Stimulated activated CD4-positive, alpha-beta T cell treated with anti-CD3 and anti-CD28 coated beads, Interleukin-12 subunit alpha, Interleukin-12 subunit beta, amount 100 ng/mL, for 4 hours (primary cell): ENCODE measurements at regions not wholly inside any gene's neighbourhood (a gene's known extent, or its start where the extent isn't known, plus 50 kb on each side); places are given as distances from the start of the nearest gene placed in this dataset.

Source experiments
- DNase-seq: peaks from one replicate; pipeline ENCODE4 v3.0.0-alpha.2; 2020

GRCh38 chr7:25759748-25760147 lies 392.2 kb upstream of the NFE2L3 start:
- no peak for DNase-seq

- DNase-seq = no peak
Observed at GRCh38 chr7:25762511-25763462, 389.2 kb upstream of the NFE2L3 start.

DNA sequence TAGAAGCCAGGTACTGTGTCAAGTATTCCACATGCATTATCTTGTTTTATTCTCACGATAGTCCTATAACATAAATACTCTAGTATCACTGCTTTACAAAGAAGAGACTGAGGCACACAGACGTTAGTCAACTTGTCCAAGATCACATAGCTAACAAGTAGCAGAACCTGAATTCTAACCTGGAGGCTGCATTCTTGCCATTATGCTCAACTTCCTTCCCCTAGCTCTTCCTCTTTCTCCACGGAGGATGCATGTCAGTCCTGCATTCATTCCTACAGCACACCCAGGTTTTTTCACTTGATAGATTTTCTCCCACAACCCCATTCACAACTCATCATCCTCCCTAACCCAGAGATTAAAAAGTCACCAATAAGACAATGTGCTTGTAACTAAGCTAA lies 388.5 kb upstream of the NFE2L3 start:
- DNase-seq = no peak

- no peak for DNase-seq
Observed at GRCh38 chr7:25765110-25765655, 386.8 kb upstream of the NFE2L3 start.

DNA sequence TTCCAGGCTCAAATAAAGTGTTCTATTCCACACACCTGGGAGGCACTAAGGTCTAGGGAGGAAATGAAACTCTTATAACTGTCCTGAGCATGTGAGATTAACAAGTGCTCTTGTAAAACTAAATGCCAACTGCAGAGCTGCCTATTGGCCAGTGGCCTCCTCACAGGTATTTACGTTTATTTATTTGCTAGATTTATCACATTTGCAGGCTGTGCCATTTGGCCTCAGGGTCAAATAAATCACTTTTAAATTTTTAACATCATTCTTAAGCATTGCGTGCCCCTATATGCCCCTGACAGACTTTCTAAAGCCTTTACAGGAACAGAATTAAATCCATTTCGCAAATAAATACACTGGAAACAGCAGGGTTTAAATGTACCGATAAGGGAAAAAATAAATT lies 381.8 kb upstream of the NFE2L3 start:
- DNase-seq = no peak

DNA sequence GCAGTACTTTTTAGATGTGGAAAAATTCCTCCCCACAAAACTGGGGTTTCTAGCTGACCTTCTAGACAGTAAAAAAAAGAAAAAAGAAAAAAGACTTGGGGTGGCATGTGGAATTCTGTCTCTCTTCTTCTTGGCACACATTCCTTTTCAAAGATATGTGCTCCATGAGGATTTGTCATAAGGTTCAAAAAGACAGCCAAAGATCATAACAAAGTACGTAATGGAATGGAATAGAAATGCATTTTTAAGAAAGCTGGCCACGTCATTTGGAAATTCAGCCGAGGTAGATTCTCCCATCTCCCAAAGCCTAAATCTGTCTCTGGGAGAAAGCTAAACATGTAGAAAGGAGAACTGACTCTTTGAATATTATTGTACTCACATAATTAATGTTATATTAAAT lies 381.3 kb upstream of the NFE2L3 start:
- no peak for DNase-seq

GRCh38 chr7:25771491-25771890 lies 380.5 kb upstream of the NFE2L3 start:
- no peak for DNase-seq

DNA sequence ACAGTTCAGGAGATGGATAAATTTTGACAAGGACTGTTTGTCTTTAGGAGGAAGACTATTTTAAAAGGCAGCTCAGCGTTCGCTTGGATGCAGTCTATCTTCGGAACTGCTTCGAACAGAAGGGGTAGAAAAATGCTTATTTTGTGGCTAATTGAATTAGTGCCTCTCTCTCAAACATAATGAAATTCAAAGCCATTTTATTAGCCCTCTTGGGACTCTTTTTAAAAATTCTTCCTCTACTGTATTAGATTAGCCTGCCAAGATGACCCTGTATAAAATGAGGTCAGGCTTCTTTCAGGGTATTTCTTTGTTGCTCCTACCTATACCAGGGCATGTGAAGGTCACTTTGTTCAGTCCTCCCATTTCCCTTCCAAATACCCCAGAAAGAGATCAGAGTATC lies 379.2 kb upstream of the NFE2L3 start:
- DNase-seq = no peak

DNA sequence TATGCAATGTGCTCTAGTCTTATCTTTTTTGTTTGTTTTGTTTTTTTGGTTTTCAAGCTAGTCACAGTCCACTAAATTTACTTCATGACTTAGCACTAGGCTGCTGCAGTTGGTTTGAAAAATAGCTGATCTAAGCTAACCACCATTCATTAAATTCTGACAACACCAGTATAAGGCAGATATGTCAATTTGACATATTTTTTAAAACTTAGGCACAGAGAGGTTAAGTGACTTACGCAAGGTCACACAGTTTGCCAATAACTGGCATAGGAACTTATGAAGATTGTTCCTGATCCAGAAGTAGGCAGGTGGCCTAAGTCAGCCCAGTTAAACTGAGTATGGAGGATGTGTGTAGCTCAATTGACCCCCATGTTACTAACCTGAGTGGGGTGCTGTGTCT lies 377.3 kb upstream of the NFE2L3 start:
- no peak for DNase-seq

GRCh38 chr7:25775570-25775969 lies 376.4 kb upstream of the NFE2L3 start:
- DNase-seq = no peak

- DNase-seq = no peak
Observed at GRCh38 chr7:25775999-25776743, 375.8 kb upstream of the NFE2L3 start.

- DNase-seq = no peak
Observed at GRCh38 chr7:25776744-25777123, 375.3 kb upstream of the NFE2L3 start.

DNA sequence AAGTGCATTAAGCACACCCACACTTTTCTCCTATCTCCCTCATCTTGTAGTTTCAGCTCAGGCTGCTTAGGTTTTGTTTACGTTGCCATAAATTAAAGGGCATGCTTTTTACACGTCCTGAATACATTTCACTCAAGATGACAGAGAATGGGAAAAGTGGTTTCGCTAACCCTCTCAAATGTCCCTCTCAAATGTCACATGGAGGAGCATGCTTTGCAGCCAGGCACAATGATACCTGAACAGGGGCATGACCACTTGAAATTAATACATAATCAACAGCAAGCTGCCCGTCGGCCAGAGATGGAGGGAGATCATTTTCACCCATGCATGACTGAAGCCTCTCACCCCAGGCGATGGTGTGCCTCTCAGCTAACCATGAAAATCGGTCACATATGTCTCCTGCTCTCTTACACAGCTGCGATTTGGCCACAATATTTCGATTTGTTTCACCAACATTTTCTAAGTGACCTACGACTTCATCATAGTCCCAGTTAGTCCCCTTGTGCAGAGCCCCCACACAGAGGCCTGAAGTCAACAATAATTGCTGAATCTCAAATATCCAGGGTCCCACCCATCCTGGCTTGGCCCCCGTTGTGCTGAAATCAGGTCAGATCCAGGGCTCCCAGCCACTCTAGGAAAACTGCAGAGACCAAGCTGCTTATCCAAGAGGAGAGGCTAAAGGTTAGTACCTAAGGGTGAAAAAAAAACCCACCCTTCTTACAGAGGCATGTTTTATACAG lies 373.9 kb upstream of the NFE2L3 start:
- no peak for DNase-seq

DNA sequence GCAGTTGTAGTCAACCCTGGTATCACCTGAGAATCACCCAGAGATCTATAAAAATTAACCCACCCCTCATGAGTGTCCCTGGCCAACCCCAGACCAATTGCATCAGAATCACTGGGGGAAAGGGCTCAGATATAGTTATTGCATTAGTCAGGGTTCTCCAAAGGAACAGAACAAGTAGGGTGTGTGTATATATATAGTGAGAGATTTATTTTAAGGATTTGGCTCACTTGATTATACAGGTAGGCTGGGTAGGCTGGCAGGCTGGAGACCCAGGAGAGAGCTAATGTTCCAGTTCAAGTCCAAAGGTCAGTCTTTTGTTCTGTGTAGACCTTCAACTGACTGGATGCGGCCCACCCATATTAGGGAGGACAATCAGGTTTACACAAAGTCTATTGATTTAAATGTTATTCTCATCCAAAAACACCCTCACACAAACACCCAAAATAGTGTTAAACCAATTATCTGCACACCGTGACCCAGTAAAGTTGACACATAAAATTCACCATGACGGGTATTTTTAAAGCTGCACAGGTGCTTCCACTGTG lies 372.9 kb upstream of the NFE2L3 start:
- DNase-seq = no peak

GRCh38 chr7:25780904-25781303 lies 371.1 kb upstream of the NFE2L3 start:
- no peak for DNase-seq

GRCh38 chr7:25781704-25782103 lies 370.3 kb upstream of the NFE2L3 start:
- no peak for DNase-seq

DNA sequence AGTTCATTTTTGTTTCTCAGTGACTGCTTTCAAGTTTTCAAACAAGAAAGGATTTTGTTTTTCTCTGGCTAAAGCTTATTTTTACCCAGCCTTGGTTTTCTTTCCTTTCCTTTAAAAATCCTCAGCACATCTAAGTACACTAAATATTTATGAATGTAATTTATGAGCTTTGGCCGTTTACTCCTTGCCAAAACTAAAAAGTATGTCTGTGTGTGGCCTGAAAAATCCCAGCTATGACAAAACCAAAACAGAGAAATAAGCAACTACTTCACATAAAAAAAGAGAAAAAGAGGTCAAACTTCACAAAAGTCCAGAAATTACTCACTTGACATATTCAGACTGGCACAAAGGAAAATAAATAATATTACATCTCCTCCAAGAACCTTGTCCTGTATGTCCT lies 365.1 kb upstream of the NFE2L3 start:
- no peak for DNase-seq

DNA sequence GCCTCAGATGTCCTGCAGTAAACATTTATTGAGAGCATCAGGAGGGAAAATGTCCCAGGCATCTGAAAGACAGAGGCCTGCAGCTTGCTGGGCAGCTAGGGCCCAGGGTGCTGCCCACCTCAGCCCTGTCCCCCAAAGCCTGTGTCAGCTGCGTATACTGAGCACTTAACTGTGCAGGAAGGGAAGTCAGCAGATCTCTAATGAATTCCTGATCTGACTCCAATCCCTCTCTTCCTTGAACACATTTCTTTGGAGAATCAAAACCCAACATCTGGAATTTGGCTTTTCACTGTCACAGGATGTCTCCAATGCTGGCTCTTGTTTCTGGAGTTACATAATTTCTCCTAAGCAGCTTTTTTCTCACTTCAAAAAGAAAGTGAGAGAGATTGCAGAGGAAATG lies 364.7 kb upstream of the NFE2L3 start:
- DNase-seq = no peak

DNA sequence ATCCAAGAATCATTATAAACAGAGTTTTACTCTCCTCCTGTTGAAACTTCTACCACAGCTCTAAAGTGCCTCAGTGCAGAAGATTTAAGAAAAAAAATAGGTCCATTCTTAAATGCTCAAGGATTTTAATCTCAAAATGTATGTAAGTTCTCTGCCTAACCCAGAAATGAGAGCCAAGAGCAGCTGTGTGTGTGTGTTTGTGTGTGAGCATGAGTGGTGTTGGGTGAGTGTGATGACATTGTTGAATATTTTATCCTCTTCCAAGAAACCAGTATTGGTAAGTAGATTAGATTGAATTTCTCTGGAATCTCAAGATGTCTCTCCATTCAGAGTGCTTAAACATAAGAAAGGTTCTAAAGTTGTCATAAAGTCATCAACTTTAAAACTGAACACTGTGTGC lies 363.6 kb upstream of the NFE2L3 start:
- no peak for DNase-seq

GRCh38 chr7:25788961-25789620 lies 362.9 kb upstream of the NFE2L3 start:
- no peak for DNase-seq

DNA sequence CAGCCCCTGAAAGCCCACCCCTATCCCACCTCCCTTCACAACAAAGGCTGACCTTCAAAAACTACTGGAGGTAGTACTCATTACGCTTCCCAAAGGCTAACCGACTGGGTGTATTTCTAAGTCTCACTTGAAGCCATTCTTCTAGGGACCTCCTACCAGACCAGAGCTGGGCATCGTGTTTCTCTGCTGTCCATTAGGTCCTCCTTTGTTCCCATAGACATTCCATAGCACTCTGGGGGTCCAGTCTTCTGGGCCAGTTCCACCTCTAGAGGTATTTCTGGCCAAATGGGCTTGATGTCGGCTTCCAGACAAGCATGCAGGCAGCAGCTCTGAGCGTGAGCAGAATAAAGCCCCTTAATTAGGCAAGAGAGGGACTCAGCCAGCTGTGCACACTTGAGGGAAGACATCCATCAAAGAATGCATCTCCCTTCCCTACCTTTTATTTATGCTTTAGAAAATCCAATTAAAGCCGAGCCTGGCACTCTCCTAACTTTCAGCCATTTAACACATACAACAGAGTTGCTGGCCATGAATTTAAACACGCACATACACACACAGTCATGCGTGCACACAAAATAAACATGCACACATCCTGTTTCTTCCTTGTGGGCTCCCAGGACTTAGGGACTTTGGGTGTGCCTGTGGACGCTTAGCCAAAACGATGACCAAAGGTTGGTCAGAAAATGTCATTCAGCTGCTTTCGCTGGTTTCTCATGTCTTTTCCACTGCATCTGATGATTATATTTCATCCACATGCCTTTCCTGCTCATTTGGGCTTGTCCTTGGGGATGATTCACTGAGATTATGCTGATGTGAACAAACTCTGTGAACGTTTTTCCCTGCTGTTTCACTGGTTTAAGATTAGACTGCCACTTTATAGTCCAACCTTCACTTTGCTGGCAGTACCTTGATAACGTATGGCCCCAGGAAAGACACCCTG lies 362.0 kb upstream of the NFE2L3 start:
- no peak for DNase-seq
